Thyroid gland (tissue), 4 donors: ENCODE measurements at regions not wholly inside any gene's neighbourhood (a gene's known extent, or its start where the extent isn't known, plus 50 kb on each side); places are given as distances from the start of the nearest gene placed in this dataset.

Experiments
- CTCF ChIP-seq, 6 experiments: fragments of 200-600 bp in 3 of 6; fragments of 450-650 bp in 3 of 6; sonication (generic) in 3 of 6; IDR thresholded peaks; one replicate each; pipeline ENCODE4 v1.5.1; 2016 to 2019; ENCODE audit warnings: antibody characterized with exemption in 6 of 6, mild to moderate bottlenecking in 2 of 6, inconsistent platforms in 1 of 6, moderate library complexity in 1 of 6
- POLR2A ChIP-seq, 2 donors: fragments of 450-650 bp; IDR thresholded peaks; one replicate each; pipeline ENCODE4 v1.6.1; 2017; ENCODE audit warnings: antibody characterized with exemption in 2 of 2, mild to moderate bottlenecking in 2 of 2, moderate library complexity in 1 of 2

GRCh38 chr10:33461295-33461640 is 126.8 kb upstream of the NRP1 start:
- TF ChIP-seq CTCF (IDR thresholded peaks at IDR 0.05): no peak
- TF ChIP-seq POLR2A (IDR thresholded peaks at IDR 0.05): no peak
